Glutamatergic neuron (in vitro differentiated cells): ENCODE measurements at regions not wholly inside any gene's neighbourhood (a gene's known extent, or its start where the extent isn't known, plus 50 kb on each side); places are given as distances from the start of the nearest gene placed in this dataset.

Experiments used
- DNase-seq: peaks from one replicate; pipeline ENCODE4 v3.0.0; 2022
- H3K27ac Mint-ChIP-seq: one replicate; pipeline ENCODE4 v1.8.0; 2020; ENCODE audit warnings: mild to moderate bottlenecking, mixed read lengths, inconsistent platforms; ENCODE audit not compliant: unreplicated experiment
- H3K27me3 Mint-ChIP-seq: one replicate; pipeline ENCODE4 v1.8.0; 2020; ENCODE audit warnings: mild to moderate bottlenecking, moderate library complexity, mixed read lengths, inconsistent platforms; ENCODE audit not compliant: unreplicated experiment
- H3K36me3 Mint-ChIP-seq: one replicate; pipeline ENCODE4 v1.8.0; 2020; ENCODE audit warnings: mild to moderate bottlenecking, mixed read lengths, inconsistent platforms; ENCODE audit not compliant: unreplicated experiment
- H3K4me1 Mint-ChIP-seq: one replicate; pipeline ENCODE4 v1.8.0; 2020; ENCODE audit warnings: mild to moderate bottlenecking, low read depth, mixed read lengths, inconsistent platforms; ENCODE audit not compliant: unreplicated experiment
- H3K4me3 Mint-ChIP-seq: one replicate; pipeline ENCODE4 v1.8.0; 2020; ENCODE audit warnings: mild to moderate bottlenecking, mixed read lengths, inconsistent platforms; ENCODE audit not compliant: unreplicated experiment
- H3K9me3 Mint-ChIP-seq: one replicate; pipeline ENCODE4 v1.8.0; 2020; ENCODE audit warnings: mild to moderate bottlenecking, moderate library complexity, mixed read lengths, inconsistent platforms; ENCODE audit not compliant: unreplicated experiment
- TF ChIP-seq, protein P1 (sequence below): fragments of 200-600 bp; sonication (generic); IDR thresholded peaks from one replicate; pipeline ENCODE4 v1.5.0; 2021; ENCODE audit not compliant: partially characterized antibody, unreplicated experiment

DNA sequence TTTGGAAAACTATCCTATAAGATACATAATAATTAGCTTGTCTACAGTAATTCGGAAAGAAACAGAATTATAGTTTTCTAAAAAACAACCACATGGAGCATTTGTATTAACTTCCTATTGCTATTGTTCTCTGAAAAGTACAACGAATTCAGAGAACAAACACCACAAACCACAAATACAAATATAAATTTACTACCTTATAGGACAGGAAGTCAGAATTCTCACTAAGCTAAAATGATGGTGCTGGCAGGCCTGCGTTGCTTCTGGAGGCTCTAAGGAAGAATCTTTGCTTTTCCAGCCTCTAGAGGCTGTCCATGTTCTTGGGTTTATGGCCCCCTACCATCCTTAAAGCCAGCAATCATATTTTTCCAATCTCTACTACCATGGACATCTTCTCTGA is 173.6 kb upstream of the TCF21 start:
- no peak overlapping the region for H3K27ac Mint-ChIP-seq
- no peaks in the 10 kb centered on the region for H3K27me3 Mint-ChIP-seq

DNA sequence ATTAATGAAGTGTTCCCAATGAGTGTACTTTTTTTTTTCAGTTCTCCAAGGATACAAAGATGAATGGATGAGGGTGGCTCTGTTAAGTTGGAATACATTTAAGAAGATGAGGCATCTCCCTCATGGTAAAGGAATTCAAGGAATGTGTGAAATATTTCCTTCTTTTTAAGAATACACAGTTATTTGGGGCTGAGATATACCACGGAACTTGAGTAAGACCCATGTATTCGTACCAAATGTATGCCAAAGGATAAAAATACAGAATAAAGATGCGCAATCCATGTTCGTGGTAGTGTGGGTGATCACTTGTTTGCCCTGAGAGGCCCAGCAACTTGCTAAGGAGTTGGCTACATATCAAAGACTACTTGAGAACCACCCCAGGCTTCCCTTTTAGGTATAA is 164.2 kb upstream of the TCF21 start:
- TF ChIP-seq, protein P1, sequence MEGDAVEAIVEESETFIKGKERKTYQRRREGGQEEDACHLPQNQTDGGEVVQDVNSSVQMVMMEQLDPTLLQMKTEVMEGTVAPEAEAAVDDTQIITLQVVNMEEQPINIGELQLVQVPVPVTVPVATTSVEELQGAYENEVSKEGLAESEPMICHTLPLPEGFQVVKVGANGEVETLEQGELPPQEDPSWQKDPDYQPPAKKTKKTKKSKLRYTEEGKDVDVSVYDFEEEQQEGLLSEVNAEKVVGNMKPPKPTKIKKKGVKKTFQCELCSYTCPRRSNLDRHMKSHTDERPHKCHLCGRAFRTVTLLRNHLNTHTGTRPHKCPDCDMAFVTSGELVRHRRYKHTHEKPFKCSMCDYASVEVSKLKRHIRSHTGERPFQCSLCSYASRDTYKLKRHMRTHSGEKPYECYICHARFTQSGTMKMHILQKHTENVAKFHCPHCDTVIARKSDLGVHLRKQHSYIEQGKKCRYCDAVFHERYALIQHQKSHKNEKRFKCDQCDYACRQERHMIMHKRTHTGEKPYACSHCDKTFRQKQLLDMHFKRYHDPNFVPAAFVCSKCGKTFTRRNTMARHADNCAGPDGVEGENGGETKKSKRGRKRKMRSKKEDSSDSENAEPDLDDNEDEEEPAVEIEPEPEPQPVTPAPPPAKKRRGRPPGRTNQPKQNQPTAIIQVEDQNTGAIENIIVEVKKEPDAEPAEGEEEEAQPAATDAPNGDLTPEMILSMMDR = no peak
- peaks cover 23% of the 10 kb centered on the region for H3K36me3 Mint-ChIP-seq
- H3K27ac Mint-ChIP-seq = no peak overlapping the region
- H3K4me3 Mint-ChIP-seq = no peak overlapping the region
- peaks cover 10% of the 10 kb centered on the region for H3K9me3 Mint-ChIP-seq
- no peaks in the 10 kb centered on the region for H3K27me3 Mint-ChIP-seq
- no peaks in the 10 kb centered on the region for H3K4me1 Mint-ChIP-seq
- DNase-seq = no peak

More for the DNA sequence above, 173.6 kb upstream of the TCF21 start:
- TF ChIP-seq, protein P1 = no peak
- H3K36me3 Mint-ChIP-seq = no peaks in the 10 kb centered on the region
- H3K9me3 Mint-ChIP-seq = no peaks in the 10 kb centered on the region
- H3K4me1 Mint-ChIP-seq = no peaks in the 10 kb centered on the region
- DNase-seq = no peak
- H3K4me3 Mint-ChIP-seq = no peak overlapping the region

DNA sequence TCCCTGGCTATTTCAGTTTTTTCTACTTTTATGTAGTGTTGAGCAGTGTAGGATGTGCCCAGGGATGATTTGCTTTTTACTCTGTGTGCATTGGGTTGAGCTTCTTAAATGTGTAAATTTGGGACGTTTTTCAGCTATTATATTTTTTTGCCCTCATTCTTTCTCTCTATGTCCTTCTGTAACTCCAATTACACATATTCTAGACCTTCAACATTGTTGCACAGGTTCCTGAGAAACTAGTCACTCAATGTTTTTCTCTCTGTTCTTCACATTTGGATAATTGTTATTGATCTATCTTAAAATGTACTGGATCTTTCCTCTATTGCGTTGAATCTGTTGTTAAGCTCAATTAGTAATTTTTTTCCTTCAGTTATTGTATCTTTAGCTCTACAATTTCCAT is 162.7 kb upstream of the TCF21 start:
- Mint-ChIP-seq H3K27ac (no peak overlapping the region), H3K4me3 (no peak overlapping the region), H3K4me1 (no peaks in the 10 kb centered on the region), H3K27me3 (no peaks in the 10 kb centered on the region), H3K36me3 (peaks cover 23% of the 10 kb centered on the region), H3K9me3 (peaks cover 10% of the 10 kb centered on the region)
- TF ChIP-seq, protein P1 = no peak
- DNase-seq = no peak

DNA sequence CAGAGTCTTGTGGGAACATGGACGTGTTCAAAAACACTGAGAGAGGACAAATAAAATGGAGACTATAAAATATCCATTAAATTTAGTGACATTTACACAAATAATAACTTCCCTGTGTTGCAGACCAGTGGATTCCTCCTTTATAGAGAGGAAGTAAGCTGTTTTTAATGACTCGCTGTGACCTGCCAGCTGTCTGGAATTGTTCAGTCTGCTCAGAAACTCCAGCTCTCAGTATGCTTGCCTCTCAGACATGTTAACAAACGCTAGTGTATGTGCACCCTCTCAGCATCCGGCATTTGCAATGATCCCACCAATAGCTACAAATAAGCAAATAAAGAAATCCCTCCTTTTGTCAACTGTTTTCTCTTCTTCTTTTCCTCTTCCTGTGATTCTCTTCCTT is 158.0 kb upstream of the TCF21 start:
- H3K27ac Mint-ChIP-seq = no peak overlapping the region
- H3K4me3 Mint-ChIP-seq = no peak overlapping the region
- DNase-seq = no peak
- TF ChIP-seq, protein P1 = no peak
- no peaks in the 10 kb centered on the region for H3K4me1 Mint-ChIP-seq
- no peaks in the 10 kb centered on the region for H3K27me3 Mint-ChIP-seq
- H3K36me3 Mint-ChIP-seq = peaks cover 22% of the 10 kb centered on the region
- peaks cover 12% of the 10 kb centered on the region for H3K9me3 Mint-ChIP-seq

DNA sequence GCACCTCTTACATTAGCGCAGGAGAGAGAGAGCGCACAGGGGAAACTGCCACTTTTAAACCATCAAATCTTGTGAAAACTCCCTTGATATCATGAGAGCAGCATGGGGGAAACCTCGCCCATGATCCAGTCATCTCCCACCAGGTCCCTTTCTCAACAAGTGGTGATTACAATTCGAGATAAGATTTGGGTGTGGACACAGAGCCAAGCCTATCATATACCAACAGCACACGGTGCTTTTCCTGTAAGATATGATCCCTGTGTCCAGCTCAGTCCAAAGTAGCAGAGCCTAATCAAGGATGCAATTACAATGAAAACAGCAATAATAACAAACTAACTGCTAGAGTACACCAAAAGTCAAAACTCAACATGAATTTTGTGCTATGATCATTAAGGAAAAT is 148.7 kb upstream of the TCF21 start:
- Mint-ChIP-seq H3K36me3 (no peaks in the 10 kb centered on the region), H3K4me3 (no peak overlapping the region), H3K27ac (peak overlapping the region; percentile 93), H3K27me3 (peaks cover 3% of the 10 kb centered on the region), H3K9me3 (peaks cover 8% of the 10 kb centered on the region), H3K4me1 (peaks cover 33% of the 10 kb centered on the region)
- DNase-seq = no peak
- TF ChIP-seq, protein P1 = no peak
